RPMI7951 (cell line): ENCODE measurements at regions not wholly inside any gene's neighbourhood (a gene's known extent, or its start where the extent isn't known, plus 50 kb on each side); places are given as distances from the start of the nearest gene placed in this dataset.
"Not testable (repeated sequence)": the region's sequence is repeated elsewhere in the genome, so short reads cannot be mapped to it uniquely, and the experiment has no call there.

Source experiments
- DNase-seq: peaks from one replicate; pipeline ENCODE4 v3.0.0-alpha.2; 2012; ENCODE audit warnings: low read depth

DNA sequence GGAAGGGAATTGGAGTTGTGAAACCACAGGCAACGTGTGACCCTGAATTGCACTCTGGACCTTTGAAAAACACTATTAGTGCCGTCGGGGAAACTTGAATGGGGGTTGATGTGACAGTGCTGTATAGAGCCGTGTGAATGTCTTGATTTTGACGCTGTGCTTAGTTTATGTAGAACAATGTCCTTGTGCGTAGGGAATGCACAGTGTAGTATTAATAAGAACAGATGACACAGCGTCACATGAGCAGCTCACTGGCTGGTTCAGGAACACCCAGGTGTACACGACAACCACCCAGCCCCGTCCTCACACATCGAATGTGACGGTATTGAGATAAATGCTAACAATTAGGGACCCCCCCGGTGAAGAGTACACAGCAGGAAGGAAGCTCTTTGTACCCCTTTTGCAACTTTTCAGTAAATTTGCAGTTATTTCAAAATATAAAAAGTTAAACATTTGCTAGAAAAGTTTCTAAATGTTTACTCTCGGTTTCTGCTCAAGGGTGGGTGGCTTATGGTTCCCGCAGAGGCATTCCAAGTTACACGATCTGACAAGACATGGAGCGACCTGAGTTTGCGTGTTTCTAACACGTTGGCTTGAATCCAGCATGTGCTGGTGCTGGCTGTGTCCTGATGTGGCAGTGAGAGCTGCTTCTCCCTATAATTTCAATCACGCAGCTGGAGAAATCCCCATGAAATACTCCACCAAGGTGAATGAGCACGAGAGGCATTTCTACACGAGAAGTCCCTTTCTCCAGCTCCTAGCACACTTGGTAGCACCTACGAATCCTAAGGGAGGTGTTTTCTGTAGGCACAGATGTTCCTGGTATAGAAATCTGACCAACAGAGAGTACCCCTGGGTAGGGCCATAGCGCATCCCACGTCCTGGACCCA lies 208.0 kb upstream of the EXOC2 start:
- no peak for DNase-seq

DNA sequence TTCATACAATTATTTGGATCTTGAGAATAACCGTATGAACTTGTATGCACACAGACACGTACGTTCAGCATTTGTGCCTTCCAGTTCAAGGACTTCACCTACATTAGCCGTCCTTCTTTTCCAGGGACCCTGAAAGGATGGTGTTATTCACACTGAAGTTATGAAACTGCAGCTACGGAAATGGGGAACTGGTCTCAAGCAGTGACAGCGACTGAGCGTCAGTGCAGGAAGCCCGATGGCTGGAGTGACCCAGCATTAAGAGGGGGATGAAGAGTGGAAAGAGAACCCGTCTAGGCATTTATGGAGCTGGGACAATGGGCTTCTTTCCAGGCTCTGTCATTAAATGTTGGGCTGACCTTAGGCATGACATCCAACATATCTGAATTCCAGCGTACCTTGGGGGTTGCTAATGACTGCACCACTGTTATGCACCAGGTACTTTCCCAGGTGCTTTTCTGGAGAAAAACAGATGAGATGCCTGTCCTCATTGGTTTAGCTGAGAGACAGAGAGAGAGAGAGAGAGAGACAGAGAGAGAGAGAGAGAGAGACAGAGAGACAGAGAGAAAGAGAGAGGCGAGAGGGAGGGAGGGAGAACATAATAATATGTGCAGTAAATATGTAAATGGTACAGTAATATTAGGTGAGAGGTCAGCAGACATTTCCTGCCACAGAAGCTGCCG lies 204.7 kb upstream of the EXOC2 start:
- DNase-seq, result no peak

DNA sequence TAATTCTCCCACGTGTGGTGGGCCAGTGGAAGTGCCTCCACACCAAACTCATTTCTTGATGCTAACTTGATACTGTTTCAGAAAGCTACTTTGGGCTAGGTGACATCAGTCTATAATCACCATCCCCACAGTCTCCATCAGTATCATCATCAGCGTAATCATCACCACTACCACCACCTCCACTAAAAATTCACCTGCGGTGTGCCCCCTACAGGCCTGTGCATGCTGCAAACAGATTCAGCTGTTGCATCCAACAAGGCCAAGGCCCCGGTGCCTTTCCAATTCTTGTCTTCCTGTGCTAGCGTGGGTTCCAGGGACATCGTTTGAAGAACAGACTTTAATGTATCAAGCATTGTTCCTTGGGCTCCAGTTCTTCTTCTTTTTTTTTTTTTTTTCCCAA lies 201.3 kb upstream of the EXOC2 start:
- DNase-seq, result no peak

DNA sequence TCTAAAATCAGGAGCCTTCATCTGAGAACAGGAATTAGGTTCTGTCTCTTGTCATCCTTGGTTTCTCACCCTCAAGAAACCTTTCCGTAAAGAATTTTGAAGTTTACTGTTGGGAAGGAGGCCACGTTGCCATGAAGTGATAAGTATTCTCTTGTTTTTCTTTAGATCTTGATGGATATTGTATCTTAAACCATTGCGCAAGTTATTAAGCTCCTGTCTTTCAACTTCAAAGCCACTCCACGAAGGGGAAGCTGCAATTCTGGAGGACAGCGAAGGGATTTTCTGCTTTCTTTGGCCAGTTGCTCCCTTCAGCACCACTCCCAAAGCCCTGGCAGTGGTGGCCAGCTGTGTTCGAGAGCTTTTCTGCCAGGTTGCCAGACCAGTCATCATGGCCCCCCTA lies 198.1 kb upstream of the EXOC2 start:
- no peak for DNase-seq

DNA sequence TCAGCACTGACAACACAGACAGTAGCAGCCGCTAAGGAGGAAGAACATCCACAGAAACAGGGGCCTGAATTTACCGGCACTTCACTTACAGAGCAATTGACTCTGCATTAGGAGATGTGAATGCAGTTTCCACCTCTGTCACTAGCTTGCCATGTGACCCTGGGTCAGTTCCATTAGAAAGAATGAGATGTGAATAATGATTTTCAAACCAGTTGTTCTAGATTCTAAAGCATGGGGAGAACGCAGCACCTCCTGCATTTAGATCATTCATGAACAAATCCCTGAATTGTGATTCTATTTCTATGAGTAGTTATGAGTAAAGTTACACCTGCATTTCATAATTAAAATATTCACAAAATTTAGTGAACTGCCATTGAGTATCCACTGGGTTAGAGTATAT lies 197.3 kb upstream of the EXOC2 start:
- no peak for DNase-seq

DNA sequence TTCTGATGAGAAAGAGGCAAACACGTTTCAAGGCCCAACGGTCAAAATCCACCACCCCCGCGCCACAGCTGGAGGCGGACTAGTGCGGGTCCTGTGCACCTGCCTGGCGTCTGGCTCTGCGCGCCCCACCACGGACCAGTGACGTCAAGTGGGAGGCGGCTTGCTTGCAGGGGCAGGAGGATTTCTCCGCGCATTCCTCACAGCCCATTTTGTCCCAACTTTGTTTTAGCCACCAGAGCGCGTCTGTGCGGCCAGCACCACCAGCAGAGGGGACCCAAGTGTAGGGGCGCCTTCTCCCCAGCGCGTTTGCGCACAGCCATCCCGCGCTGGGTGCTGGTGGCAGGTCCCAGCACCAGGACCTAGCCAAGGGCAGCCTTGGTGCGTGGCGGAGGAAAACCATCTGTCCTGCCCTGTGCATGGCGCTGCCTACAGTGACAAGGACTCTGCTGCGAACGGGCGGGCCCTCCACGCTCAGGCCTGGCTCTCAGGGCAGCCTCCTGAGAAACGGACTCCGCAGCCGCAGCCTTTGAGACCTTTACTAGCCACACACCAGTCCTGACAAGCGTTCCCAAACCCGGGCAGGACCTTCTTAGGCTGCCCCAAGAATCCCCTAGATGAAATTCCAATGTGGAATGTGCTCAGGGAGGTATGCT lies 194.8 kb upstream of the EXOC2 start:
- DNase-seq, result no peak

DNA sequence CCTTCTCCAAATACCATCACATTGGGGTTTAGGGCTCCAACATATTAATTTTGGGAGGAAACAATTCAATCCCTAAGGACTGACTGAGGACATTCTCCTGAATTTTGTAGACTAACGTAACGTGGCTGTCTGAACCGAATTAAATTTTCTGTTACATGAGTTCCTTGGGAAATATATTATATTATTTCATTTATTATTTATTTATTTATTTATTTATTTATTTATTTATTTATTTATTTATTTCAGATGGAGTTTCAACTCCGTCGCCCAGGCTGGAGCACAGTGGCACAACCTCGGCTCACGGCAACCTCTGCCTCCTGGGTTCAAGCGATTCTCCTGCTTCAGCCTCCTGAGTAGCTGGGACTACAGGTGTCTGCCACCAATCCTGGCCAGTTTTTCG lies 193.2 kb upstream of the EXOC2 start:
- not testable (repeated sequence) for DNase-seq

DNA sequence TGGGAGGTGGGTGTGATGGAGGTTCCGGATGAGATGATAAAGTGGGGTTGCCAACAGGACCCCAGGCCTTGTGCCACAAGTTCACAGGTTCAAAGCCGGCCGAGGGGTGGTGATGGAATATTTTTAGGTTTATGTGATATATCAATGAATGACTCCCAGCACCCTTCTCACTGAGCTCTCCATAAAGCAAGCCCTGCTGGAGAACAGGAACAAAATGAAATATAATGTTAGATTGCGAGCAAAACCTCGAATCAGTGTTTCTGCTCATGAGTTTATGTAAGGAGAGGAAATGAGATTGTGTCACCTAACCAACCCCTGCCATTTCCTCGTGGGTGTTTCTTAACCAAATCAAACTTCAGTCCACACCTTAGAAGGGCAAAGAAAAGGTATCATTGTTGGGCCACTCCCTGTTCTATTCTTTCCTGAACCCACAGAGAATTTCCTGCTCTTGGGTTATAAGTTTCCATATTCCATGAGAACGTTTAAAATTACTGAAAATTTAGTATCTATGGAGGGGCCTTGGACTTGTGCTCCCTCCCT lies 192.2 kb upstream of the EXOC2 start:
- DNase-seq, result no peak

DNA sequence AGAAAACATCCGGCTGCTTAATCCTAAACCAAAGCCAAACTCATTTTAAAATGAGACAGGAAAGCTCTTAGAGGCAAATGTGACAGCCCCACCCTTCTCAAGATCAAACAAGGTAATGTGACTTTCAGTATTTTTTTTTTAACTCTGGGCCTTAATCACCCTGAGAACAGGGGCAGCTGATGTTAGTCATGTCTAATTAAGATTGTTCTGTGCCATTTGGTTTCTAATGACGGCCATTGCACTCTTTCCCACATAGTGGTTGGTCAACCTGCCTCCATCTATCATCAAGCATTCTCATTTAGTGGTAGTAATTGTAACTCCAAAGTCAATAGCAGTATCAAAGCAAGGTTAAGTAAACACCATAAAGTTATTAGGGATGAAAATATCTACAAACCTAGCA lies 191.6 kb upstream of the EXOC2 start:
- DNase-seq, result no peak

DNA sequence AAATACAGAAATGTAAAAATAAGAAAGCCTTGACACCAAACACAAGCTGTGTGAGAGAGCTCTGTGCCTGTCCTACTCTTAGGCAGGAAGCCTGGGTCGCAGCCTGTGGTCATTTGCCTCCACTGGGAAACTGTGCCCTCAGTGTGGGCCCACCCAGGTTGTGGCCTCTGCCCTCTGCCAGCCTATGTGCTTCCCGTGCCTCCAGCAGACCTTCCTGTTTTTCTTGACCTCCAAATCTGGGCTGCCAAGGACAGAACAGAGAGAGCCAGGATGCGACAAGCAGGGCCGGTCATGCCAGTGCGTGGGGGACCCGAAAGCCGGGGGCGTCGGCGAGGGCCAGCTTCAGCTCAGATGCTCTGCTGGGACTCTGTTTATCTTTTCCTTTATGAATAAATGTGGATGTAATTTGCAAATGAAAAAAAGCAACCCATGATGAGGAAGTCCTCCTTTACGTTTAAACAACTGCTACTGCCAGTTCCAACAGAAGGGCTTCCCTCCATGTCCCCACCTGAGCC lies 189.2 kb upstream of the EXOC2 start:
- DNase-seq, result no peak

DNA sequence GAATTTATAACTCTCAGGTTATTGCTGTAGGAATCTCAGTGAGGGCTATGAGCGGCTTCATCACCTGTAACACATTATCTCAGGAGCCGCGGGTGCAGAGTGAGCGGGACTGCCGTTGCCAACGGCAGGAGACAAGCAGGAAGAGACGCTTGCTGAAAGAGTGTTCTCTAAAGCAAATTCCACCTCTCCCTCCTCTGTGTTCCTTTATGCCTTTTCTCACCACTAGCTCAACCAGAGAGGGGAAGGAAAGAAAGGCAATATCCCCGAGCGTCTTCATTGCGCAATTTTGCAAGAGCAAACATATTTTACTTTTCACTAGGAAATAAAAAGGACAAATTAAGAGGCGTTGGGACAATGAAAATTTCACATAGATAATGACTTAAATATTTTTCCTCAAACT lies 185.2 kb upstream of the EXOC2 start:
- DNase-seq, result no peak

DNA sequence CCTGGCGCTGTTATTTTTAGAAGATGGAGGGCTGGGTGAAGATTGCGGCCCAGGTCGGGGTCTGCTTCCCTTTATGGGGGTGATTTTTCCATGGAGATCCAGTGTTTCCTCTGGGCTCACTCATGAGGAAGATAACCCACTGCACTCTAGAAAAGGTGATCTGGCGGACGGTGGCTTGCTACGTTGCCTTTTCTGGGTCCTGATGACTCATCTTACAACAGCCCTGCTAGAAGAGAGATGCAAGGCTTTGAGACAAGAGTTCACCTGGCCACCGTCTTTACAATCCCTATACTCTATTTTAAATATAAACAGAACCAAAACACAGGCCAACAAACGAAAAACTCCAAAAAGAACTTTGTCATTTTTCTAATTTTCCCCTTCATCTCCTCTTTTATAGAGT lies 182.1 kb upstream of the EXOC2 start:
- DNase-seq, result no peak

DNA sequence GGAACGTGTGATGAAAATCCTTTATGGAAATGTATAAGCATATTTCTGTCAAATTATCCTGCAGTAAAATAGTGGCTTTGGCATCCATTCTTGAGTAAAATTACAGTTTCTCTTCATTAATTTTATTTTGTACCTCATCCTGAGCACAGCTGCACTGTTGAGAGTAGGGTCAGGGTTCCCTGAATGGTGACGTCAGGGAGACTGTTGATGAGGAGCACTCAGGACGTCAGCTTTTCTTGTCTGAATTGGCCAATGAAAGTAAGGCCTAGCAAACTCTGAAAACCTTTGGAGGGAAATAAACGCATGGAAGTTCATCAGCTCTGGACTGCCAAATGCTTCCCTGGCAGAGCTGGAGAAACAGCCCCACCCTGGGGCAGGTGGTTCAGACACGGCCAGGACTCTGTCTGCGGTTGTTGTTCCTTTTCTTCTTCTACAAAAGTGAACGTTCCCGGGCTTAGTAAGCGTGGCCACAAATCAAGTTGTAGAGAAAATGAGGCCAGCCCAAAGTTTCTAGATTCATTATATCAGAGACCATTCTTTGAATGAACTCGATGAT lies 179.7 kb upstream of the EXOC2 start:
- no peak for DNase-seq

DNA sequence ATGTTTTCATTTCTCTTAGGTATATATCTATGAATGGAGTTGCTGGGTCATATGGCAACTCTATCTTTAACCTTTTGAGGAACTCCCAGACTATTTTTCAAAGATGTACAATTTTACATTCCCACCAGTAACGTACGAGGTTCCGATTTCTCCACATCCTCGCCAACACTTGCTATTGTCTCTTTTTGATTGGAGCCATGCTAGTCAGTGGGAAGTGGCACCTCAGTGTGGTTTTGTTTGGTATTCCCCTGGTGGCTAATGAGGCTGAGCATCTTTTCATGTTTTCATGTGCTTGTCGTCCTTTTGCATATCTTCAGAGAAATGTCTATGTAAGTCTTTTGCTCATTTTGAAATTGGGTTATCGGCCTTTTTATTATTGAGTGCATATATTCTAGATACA lies 178.6 kb upstream of the EXOC2 start:
- DNase-seq, result no peak

DNA sequence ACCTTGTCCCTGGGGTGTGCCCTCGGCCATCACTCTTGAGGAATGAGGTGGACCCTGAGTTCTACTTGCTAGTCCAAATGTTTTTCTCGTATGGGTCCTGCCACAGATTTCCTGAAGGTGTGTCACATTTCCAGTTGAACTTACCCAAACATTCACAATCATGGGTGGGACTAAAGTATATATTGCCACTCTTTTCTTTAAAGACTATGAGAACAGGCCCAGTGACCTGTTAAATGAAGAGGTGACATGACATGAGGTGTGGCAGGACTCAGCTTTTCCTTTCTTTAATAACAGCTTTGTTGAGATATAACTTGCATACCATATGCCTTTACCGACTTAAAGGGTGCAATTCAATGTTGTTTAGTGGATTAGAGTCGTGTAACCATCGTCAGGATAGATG lies 177.2 kb upstream of the EXOC2 start:
- no peak for DNase-seq

DNA sequence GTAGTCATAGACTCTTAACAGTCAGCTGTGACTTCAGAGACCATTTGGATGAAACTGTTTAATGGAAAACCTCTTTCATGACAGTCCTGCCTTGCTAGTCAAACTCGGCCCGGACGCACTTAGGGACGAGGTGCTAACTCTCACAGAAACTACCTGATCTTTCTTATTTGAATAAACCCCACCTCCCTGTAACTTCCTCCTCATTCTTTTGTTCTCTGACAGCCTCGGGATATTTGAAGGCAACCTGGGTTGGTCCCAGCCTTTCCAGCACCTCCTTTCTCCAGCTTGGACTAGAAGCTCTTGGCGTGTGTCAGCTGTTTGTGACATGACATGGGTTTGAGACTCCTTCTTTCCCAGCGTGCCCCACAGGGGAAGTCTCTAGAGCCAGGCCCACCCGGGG lies 175.3 kb upstream of the EXOC2 start:
- no peak for DNase-seq

DNA sequence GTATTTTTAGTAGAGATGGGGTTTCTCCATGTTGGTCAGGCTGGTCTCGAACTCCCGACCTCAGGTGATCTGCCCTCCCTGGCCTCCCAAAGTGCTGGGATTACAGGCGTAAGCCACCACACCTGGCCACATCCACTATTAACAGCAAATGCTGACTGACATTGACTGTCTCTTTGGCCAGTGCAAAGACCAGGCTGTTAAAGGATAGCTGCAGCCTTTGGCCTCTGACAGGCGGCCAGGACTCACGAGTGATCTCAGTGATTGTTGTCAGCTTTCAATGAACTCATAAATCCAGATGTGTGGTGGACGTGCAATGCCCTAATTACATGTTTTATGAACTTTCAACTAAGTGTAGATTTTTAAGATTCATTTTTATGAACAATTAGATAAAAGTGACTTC lies 174.4 kb upstream of the EXOC2 start:
- no peak for DNase-seq

DNA sequence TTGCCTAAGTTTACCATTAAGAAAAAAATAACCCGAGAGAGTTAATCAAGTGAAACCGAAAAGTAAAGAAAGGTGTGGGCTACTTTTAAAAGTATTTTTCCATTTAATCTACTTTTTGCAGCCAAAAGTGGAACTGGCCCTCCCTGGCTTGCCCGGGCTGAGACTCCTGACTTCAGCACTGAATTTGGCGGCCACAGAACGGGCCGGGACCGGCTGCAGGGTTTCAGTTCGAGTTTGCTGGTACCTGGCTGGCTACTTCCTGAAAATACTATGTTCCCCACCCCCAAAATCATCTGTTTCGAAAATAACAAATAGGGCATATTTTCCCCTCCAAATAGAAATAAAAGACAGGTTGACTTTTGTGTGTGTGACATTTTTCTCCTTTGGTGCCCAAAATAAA lies 173.4 kb upstream of the EXOC2 start:
- no peak for DNase-seq

DNA sequence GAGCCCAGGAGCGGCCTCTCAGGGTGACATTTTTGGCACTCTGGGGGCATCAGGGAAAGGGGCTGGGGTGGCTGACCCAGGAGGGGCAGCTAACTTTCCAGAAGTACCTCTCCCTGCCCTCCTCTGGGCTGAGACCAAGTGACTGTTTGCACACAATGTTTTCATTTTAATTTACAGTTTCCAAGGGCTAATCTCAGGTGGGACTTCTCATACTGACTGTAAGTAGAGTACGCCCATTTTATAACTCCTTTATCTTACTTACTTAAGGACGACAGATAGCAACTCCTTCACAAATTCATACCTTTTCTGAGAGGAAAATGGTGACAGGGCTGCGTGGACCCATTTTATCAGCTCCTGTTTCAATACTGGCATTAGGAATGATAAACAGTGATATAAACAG lies 172.9 kb upstream of the EXOC2 start:
- DNase-seq, result no peak

DNA sequence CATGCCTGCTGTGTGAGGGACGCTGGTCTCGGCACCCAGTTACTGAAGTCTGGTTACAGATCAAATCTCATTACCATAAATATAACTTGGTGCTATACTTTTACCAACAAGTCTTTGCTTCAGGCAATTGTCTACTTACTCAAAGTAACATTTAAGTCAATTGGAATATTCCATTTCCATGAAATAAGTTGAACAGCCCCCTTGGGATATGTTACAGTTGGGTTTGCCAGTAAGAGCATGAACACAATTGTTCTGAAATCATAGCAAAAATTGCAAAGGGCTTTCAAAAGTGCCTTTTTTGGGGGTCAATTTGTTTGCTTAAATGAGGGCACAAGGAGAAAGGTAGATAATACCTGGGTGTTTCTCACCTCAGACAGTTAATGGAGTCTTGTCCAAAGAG lies 170.9 kb upstream of the EXOC2 start:
- DNase-seq, result no peak

DNA sequence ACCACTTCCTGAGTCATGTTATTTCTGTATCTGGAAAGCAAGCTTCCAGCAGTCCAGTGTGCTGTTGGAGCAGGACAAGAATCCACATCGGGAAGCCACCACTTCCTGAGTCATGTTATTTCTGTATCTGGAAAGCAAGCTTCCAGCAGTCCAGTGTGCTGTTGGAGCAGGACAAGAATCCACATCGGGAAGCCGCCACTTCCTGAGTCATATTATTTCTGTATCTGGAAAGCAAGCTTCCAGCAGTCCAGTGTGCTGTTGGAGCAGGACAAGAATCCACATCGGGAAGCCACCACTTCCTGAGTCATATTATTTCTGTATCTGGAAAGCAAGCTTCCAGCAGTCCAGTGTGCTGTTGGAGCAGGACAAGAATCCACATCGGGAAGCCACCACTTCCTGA lies 170.2 kb upstream of the EXOC2 start:
- not testable (repeated sequence) for DNase-seq

DNA sequence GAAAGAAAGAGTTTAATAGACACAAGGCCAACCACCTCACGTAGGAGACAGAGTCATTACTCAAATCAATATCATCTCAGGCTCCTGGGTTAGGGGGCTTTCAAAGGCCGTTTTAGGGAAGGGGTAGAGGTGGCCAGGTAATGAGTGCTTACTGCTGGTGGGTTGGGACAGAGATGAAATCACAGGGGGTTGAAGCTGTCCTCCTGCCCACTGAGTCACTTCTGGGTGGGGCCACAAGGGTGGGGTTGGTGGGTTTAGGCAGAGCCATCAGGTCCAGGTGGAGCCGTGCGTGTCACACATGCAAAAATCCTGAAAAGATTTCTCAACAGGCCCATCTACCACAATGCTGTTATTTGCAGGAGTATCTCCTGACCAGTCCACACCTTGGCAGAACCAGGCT lies 167.0 kb upstream of the EXOC2 start:
- no peak for DNase-seq
